DMS153 treated with DMSO at 0.1 percent for 48 hours (cell line): ENCODE measurements at regions not wholly inside any gene's neighbourhood (a gene's known extent, or its start where the extent isn't known, plus 50 kb on each side); places are given as distances from the start of the nearest gene placed in this dataset.

Experiments used
- DNase-seq: peaks from one replicate; lab custom pipeline; 2025; ENCODE audit not compliant: unreplicated experiment; lab: John Stamatoyannopoulos, UW

- no peak for DNase-seq
These were observed 290.8 kb downstream of the DYSF start for GRCh38 chr2:71743995-71744675.

- no peak for DNase-seq
These were observed 289.7 kb downstream of the DYSF start for GRCh38 chr2:71742953-71743601.

DNA sequence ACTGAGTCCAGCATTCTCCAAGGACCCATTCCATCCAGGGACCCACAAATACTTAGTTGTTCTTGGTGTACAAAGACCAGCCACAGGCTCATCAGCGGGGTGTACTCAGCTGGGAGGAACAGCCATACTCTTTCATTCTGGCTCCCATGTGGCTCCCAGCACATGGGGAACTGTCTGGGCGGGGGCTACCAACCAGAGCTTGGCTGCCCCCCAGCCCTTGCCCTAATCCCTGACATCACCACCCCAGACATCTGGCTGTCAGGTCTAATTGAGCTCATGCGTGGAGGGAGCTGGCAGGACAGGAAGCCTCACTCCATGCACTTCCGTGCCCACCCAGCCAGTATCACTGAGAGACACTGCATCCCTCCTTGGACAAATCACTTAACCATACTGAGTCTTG, 283.6 kb downstream of the DYSF start:
- DNase-seq, result no peak

- DNase-seq, result no peak
These were observed 282.9 kb downstream of the DYSF start for GRCh38 chr2:71736091-71736861.
